A673 (cell line): ENCODE measurements at regions not wholly inside any gene's neighbourhood (a gene's known extent, or its start where the extent isn't known, plus 50 kb on each side); places are given as distances from the start of the nearest gene placed in this dataset.

ENCODE experiments used
- BruUV-seq: library from RNA; stranded (reverse); fragments of 400-500 nt; replicated peaks from 2 replicates; lab custom pipeline; 2021; lab: Mats Ljungman, UMichigan
- CTCF ChIA-PET: fragments of 300-600 bp; sonication (Branson Sonifier 250); formaldehyde crosslinking; loops from one replicate; lab custom pipeline; 2022; ENCODE audit warnings: antibody characterized with exemption; lab: Charles Lee
- POLR2A ChIA-PET: fragments of 300-600 bp; sonication (Branson Sonifier 250); formaldehyde crosslinking; loops from one replicate; lab custom pipeline; 2022; ENCODE audit warnings: antibody characterized with exemption; ENCODE audit not compliant: low non-redundant PET; lab: Charles Lee
- DNase-seq: peaks from one replicate; pipeline ENCODE4 v3.0.0-alpha.2; 2015; ENCODE audit warnings: low spot score
- H3K27ac ChIP-seq: fragments of 200-600 bp; sonication (generic); 2 replicates; pipeline ENCODE4 v1.5.1; 2016; ENCODE audit warnings: mixed run types, low read depth, mild to moderate bottlenecking, mixed read lengths, antibody characterized with exemption, low read length; ENCODE audit not compliant: poor library complexity, severe bottlenecking
- H3K27me3 ChIP-seq: fragments of 200-600 bp; sonication (generic); replicated peaks from 2 replicates; pipeline ENCODE4 v1.6.1; 2017; ENCODE audit warnings: mixed run types, low read depth, mild to moderate bottlenecking, mixed read lengths, antibody characterized with exemption, low read length; ENCODE audit not compliant: insufficient read depth, poor library complexity
- H3K36me3 ChIP-seq: fragments of 200-600 bp; sonication (generic); 2 replicates; pipeline ENCODE4 v1.6.1; 2016; ENCODE audit warnings: mixed run types, mild to moderate bottlenecking, mixed read lengths, antibody characterized with exemption, low read length; ENCODE audit not compliant: insufficient read depth, poor library complexity, severe bottlenecking
- H3K4me1 ChIP-seq: fragments of 200-600 bp; sonication (generic); 2 replicates; pipeline ENCODE4 v1.6.1; 2017; ENCODE audit warnings: mixed run types, mild to moderate bottlenecking, mixed read lengths, antibody characterized with exemption, low read length; ENCODE audit not compliant: insufficient read depth, poor library complexity, severe bottlenecking
- H3K4me3 ChIP-seq: fragments of 200-600 bp; sonication (generic); 2 replicates; pipeline ENCODE4 v1.5.1; 2016; ENCODE audit warnings: low read depth, mixed run types, mild to moderate bottlenecking, mixed read lengths, low read length; ENCODE audit not compliant: poor library complexity, severe bottlenecking
- H3K9me3 ChIP-seq: fragments of 200-600 bp; sonication (generic); 2 replicates; pipeline ENCODE4 v1.6.1; 2016; ENCODE audit warnings: mixed run types, low read depth, mild to moderate bottlenecking, mixed read lengths, antibody characterized with exemption, low read length; ENCODE audit not compliant: poor library complexity, severe bottlenecking
- EZH2 ChIP-seq: fragments of 200-600 bp; sonication (generic); IDR thresholded peaks from 2 replicates; pipeline ENCODE4 v1.6.1; 2017; ENCODE audit warnings: borderline replicate concordance, low read depth, mild to moderate bottlenecking, mixed read lengths, antibody characterized with exemption, low read length; ENCODE audit not compliant: poor library complexity, severe bottlenecking
- intact Hi-C: fragments of 100-400 bp; cut with micrococcal nuclease; formaldehyde crosslinking; loops from one replicate; pipeline ENCODE4 v1.10.0; 2022; ENCODE audit not compliant: unreplicated experiment
- TF ChIP-seq, protein P1 (sequence below): fragments of 300-800, 200-600 bp; sonication (generic); conservative IDR thresholded peaks from 2 replicates; pipeline ENCODE4 v1.5.1; 2017; ENCODE audit warnings: low read depth, mild to moderate bottlenecking, antibody characterized with exemption, low read length, moderate library complexity, mixed read lengths

DNA sequence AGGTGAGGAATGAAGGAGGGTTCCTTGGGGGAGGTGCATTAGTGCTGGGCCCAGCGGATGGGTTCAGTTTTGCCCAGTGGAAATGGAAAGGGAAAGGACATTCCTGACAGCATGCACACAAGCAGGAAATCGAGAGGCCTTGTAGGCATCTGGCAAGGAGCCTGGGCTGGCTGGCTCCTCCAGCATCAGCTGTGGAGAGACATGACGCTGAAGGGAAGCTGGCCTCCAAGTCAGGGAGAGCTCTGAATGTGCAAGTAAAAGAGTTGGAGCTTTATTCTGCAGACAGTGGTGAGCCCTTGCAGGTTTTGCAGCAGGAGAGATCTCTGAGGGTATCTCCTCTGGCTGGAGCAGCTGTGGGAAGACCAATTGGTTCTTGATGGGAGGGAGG lies 154.3 kb downstream of the MRPL14 start:
- Histone ChIP-seq H3K4me1 (peaks cover 9% of the 10 kb centered on the region), H3K27me3 (no peaks in the 10 kb centered on the region), H3K36me3 (no peaks in the 10 kb centered on the region), H3K27ac (peak overlapping the region; percentile 40), H3K4me3 (no peak overlapping the region), H3K9me3 (no peaks in the 10 kb centered on the region)
- no TSS peak for BruUV-seq
- TF ChIP-seq, protein P1, sequence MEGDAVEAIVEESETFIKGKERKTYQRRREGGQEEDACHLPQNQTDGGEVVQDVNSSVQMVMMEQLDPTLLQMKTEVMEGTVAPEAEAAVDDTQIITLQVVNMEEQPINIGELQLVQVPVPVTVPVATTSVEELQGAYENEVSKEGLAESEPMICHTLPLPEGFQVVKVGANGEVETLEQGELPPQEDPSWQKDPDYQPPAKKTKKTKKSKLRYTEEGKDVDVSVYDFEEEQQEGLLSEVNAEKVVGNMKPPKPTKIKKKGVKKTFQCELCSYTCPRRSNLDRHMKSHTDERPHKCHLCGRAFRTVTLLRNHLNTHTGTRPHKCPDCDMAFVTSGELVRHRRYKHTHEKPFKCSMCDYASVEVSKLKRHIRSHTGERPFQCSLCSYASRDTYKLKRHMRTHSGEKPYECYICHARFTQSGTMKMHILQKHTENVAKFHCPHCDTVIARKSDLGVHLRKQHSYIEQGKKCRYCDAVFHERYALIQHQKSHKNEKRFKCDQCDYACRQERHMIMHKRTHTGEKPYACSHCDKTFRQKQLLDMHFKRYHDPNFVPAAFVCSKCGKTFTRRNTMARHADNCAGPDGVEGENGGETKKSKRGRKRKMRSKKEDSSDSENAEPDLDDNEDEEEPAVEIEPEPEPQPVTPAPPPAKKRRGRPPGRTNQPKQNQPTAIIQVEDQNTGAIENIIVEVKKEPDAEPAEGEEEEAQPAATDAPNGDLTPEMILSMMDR = no peak
- no peak for TF ChIP-seq EZH2
- intact Hi-C loops = no loop called here
- peak; percentile 47 for DNase-seq
- CTCF ChIA-PET = no interaction called here
- POLR2A ChIA-PET = interaction anchor here (0.7 kb wide), 1 partner anchor 1303 kb away, joined by 4 read pairs; no protein-coding TSS in a partner anchor

GRCh38 chr6:43972179-43972912 lies 154.9 kb downstream of the MRPL14 start:
- no TSS peak for BruUV-seq
- no peak for DNase-seq

GRCh38 chr6:43971776-43972126 lies 155.5 kb downstream of the MRPL14 start:
- Histone ChIP-seq H3K4me3 (no peak overlapping the region), H3K27ac (no peak overlapping the region), H3K27me3 (no peaks in the 10 kb centered on the region), H3K4me1 (peaks cover 9% of the 10 kb centered on the region), H3K9me3 (no peaks in the 10 kb centered on the region), H3K36me3 (no peaks in the 10 kb centered on the region)
- ChIA-PET POLR2A (no interaction called here), CTCF (no interaction called here)
- DNase-seq = no peak
- BruUV-seq = no TSS peak
- TF ChIP-seq EZH2 = no peak
- TF ChIP-seq, protein P1 = no peak
- intact Hi-C loops = no loop called here

More at GRCh38 chr6:43972179-43972912, 154.9 kb downstream of the MRPL14 start:
- intact Hi-C loops = no loop called here
- H3K27me3 ChIP-seq = no peaks in the 10 kb centered on the region
- CTCF ChIA-PET = no interaction called here
- no peaks in the 10 kb centered on the region for H3K9me3 ChIP-seq
- peaks cover 9% of the 10 kb centered on the region for H3K4me1 ChIP-seq
- H3K36me3 ChIP-seq = no peaks in the 10 kb centered on the region
- H3K4me3 ChIP-seq = no peak overlapping the region
- POLR2A ChIA-PET = interaction anchor here (0.7 kb wide), 1 partner anchor 1303 kb away, joined by 4 read pairs; no protein-coding TSS in a partner anchor
- TF ChIP-seq, protein P1 = no peak
- no peak for TF ChIP-seq EZH2
- peak overlapping the region; percentile 40 for H3K27ac ChIP-seq
